MCF 10A (cell line): ENCODE measurements at regions not wholly inside any gene's neighbourhood (a gene's known extent, or its start where the extent isn't known, plus 50 kb on each side); places are given as distances from the start of the nearest gene placed in this dataset.

ENCODE experiments used
- BruUV-seq: library from RNA; stranded (reverse); fragments of 400-500 nt; replicated peaks from 2 replicates; lab custom pipeline; 2021; lab: Mats Ljungman, UMichigan
- CTCF ChIA-PET: fragments of 300-600 bp; sonication (Branson Sonifier 250); formaldehyde crosslinking; extraction: SDS; loops from one replicate; lab custom pipeline; 2021; ENCODE audit warnings: antibody characterized with exemption, inconsistent platforms; lab: Yijun Ruan, JAX
- POLR2A ChIA-PET: fragments of 300-600, 350-650 bp; sonication (Branson Sonifier 250); formaldehyde crosslinking; extraction: SDS; loops from one replicate; lab custom pipeline; 2020; ENCODE audit warnings: antibody characterized with exemption, inconsistent platforms; lab: Yijun Ruan, JAX
- DNase-seq: peaks from one replicate; pipeline ENCODE4 v3.0.0-alpha.2; 2018; ENCODE audit not compliant: unreplicated experiment
- H3K27ac Mint-ChIP-seq: one replicate; pipeline ENCODE4 v1.8.0; 2022; ENCODE audit warnings: mild to moderate bottlenecking, low read depth, mixed read lengths; ENCODE audit not compliant: unreplicated experiment
- H3K27me3 Mint-ChIP-seq: one replicate; pipeline ENCODE4 v1.8.0; 2022; ENCODE audit warnings: mixed read lengths; ENCODE audit not compliant: insufficient read depth, unreplicated experiment
- H3K36me3 Mint-ChIP-seq: one replicate; pipeline ENCODE4 v1.8.0; 2022; ENCODE audit warnings: mild to moderate bottlenecking, moderate library complexity, mixed read lengths; ENCODE audit not compliant: insufficient read depth, unreplicated experiment
- H3K4me1 Mint-ChIP-seq: one replicate; pipeline ENCODE4 v1.8.0; 2022; ENCODE audit warnings: mixed read lengths; ENCODE audit not compliant: insufficient read depth, unreplicated experiment
- H3K4me3 Mint-ChIP-seq: one replicate; pipeline ENCODE4 v1.8.0; 2022; ENCODE audit warnings: mild to moderate bottlenecking, moderate library complexity, mixed read lengths; ENCODE audit not compliant: unreplicated experiment
- H3K9me3 Mint-ChIP-seq: one replicate; pipeline ENCODE4 v1.8.0; 2022; ENCODE audit warnings: mixed read lengths; ENCODE audit not compliant: unreplicated experiment
- CTCF ChIP-seq: fragments of 200-600 bp; IDR thresholded peaks from one replicate; pipeline ENCODE4 v1.8.0; 2022; ENCODE audit warnings: antibody characterized with exemption, mild to moderate bottlenecking; ENCODE audit not compliant: unreplicated experiment
- intact Hi-C: fragments of 100-400 bp; cut with micrococcal nuclease; formaldehyde crosslinking; loops from 2 replicates; pipeline ENCODE4 v1.14.1; 2022

GRCh38 chr5:3114467-3114866, 363.0 kb upstream of the IRX2 start:
- H3K4me1 Mint-ChIP-seq, result no peaks in the 10 kb centered on the region
- H3K36me3 Mint-ChIP-seq, result no peaks in the 10 kb centered on the region
- no peak for DNase-seq
- CTCF ChIA-PET, result no interaction called here
- H3K27ac Mint-ChIP-seq, result no peak overlapping the region
- no peak overlapping the region for H3K4me3 Mint-ChIP-seq
- POLR2A ChIA-PET, result no interaction called here
- H3K27me3 Mint-ChIP-seq, result no peaks in the 10 kb centered on the region
- TF ChIP-seq CTCF, result no peak
- intact Hi-C loops, result no loop called here
- peaks cover under 1% of the 10 kb centered on the region for H3K9me3 Mint-ChIP-seq
- BruUV-seq, result no TSS peak

- H3K4me3 Mint-ChIP-seq, result no peak overlapping the region
- TF ChIP-seq CTCF, result no peak
- no peaks in the 10 kb centered on the region for H3K4me1 Mint-ChIP-seq
- H3K27ac Mint-ChIP-seq, result no peak overlapping the region
- intact Hi-C loops, result no loop called here
- no peaks in the 10 kb centered on the region for H3K36me3 Mint-ChIP-seq
- H3K27me3 Mint-ChIP-seq, result no peaks in the 10 kb centered on the region
- no peak for DNase-seq
- BruUV-seq, result no TSS peak
- peaks cover 11% of the 10 kb centered on the region for H3K9me3 Mint-ChIP-seq
- POLR2A ChIA-PET, result no interaction called here
- CTCF ChIA-PET, result no interaction called here
Observed at GRCh38 chr5:3110371-3110770, 358.9 kb upstream of the IRX2 start.

- no peaks in the 10 kb centered on the region for H3K27me3 Mint-ChIP-seq
- H3K4me3 Mint-ChIP-seq, result no peak overlapping the region
- ChIA-PET CTCF (no interaction called here), POLR2A (no interaction called here)
- DNase-seq, result no peak
- BruUV-seq, result no TSS peak
- no peaks in the 10 kb centered on the region for H3K4me1 Mint-ChIP-seq
- no peak for TF ChIP-seq CTCF
- peaks cover 11% of the 10 kb centered on the region for H3K9me3 Mint-ChIP-seq
- intact Hi-C loops, result no loop called here
- no peak overlapping the region for H3K27ac Mint-ChIP-seq
- H3K36me3 Mint-ChIP-seq, result no peaks in the 10 kb centered on the region
Observed at GRCh38 chr5:3107156-3107611, 355.7 kb upstream of the IRX2 start.

GRCh38 chr5:3105581-3105980, 354.1 kb upstream of the IRX2 start:
- Mint-ChIP-seq H3K27me3 (no peaks in the 10 kb centered on the region), H3K36me3 (no peaks in the 10 kb centered on the region), H3K9me3 (peaks cover 11% of the 10 kb centered on the region), H3K4me1 (no peaks in the 10 kb centered on the region), H3K4me3 (no peak overlapping the region), H3K27ac (no peak overlapping the region)
- intact Hi-C loops, result no loop called here
- ChIA-PET CTCF (interaction anchor here (0.8 kb wide), 1 partner anchor 12 kb away, joined by 3 read pairs; no protein-coding TSS in a partner anchor), POLR2A (interaction anchor here (0.7 kb wide), 1 partner anchor 40 kb away, joined by 3 read pairs; no protein-coding TSS in a partner anchor)
- BruUV-seq, result no TSS peak
- no peak for DNase-seq
- TF ChIP-seq CTCF, result no peak
